IMR-90 (cell line): ENCODE measurements at regions not wholly inside any gene's neighbourhood (a gene's known extent, or its start where the extent isn't known, plus 50 kb on each side); places are given as distances from the start of the nearest gene placed in this dataset.

ENCODE experiments used
- BHLHE40 ChIP-seq: fragments of 150-350 bp; IDR thresholded peaks from 2 replicates; pipeline ENCODE4 v1.6.1; 2016; ENCODE audit warnings: mild to moderate bottlenecking, low read depth, low read length
- CEBPB ChIP-seq: IDR thresholded peaks from 2 replicates; pipeline ENCODE4 v1.6.1; 2012; ENCODE audit warnings: low read depth, low read length, improper control_type of control experiment
- CHD1 ChIP-seq: IDR thresholded peaks from 2 replicates; pipeline ENCODE4 v1.6.1; 2012; ENCODE audit warnings: low read depth, low read length, improper control_type of control experiment
- ELK1 ChIP-seq: fragments of 150-350 bp; IDR thresholded peaks from 2 replicates; pipeline ENCODE4 v1.6.1; 2016; ENCODE audit warnings: low read depth, mild to moderate bottlenecking, low read length, moderate library complexity, borderline replicate concordance
- FOS ChIP-seq: fragments of 150-350 bp; IDR thresholded peaks from 2 replicates; pipeline ENCODE4 v1.6.1; 2016; ENCODE audit warnings: low read depth, low read length
- NFE2L2 ChIP-seq: fragments of 150-350 bp; IDR thresholded peaks from 2 replicates; pipeline ENCODE4 v1.6.1; 2016; ENCODE audit warnings: low read depth, mild to moderate bottlenecking, low read length
- POLR2A ChIP-seq: IDR thresholded peaks from 2 replicates; pipeline ENCODE4 v1.6.1; 2012; ENCODE audit warnings: mild to moderate bottlenecking, low read depth, low read length
- RAD21 ChIP-seq: IDR thresholded peaks from 2 replicates; pipeline ENCODE4 v1.6.1; 2012; ENCODE audit warnings: low read length, improper control_type of control experiment
- RFX5 ChIP-seq: IDR thresholded peaks from 2 replicates; pipeline ENCODE4 v1.8.0; 2012; ENCODE audit warnings: low read depth, mild to moderate bottlenecking, low read length, moderate library complexity
- TF ChIP-seq, protein P1 (sequence below): conservative IDR thresholded peaks from 2 replicates; pipeline ENCODE4 v1.5.1; 2012; ENCODE audit warnings: mild to moderate bottlenecking, low read depth, low read length, improper control_type of control experiment

- no peak for TF ChIP-seq NFE2L2
- TF ChIP-seq, protein P1, sequence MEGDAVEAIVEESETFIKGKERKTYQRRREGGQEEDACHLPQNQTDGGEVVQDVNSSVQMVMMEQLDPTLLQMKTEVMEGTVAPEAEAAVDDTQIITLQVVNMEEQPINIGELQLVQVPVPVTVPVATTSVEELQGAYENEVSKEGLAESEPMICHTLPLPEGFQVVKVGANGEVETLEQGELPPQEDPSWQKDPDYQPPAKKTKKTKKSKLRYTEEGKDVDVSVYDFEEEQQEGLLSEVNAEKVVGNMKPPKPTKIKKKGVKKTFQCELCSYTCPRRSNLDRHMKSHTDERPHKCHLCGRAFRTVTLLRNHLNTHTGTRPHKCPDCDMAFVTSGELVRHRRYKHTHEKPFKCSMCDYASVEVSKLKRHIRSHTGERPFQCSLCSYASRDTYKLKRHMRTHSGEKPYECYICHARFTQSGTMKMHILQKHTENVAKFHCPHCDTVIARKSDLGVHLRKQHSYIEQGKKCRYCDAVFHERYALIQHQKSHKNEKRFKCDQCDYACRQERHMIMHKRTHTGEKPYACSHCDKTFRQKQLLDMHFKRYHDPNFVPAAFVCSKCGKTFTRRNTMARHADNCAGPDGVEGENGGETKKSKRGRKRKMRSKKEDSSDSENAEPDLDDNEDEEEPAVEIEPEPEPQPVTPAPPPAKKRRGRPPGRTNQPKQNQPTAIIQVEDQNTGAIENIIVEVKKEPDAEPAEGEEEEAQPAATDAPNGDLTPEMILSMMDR = no peak
- no peak for TF ChIP-seq CEBPB
- no peak for TF ChIP-seq FOS
- TF ChIP-seq POLR2A = no peak
- TF ChIP-seq RAD21 = no peak
- TF ChIP-seq CHD1 = no peak
- no peak for TF ChIP-seq ELK1
- TF ChIP-seq BHLHE40 = no peak
- no peak for TF ChIP-seq RFX5
These were observed 113.1 kb upstream of the BACH2 start for GRCh38 chr6:90409700-90410099.
